DOHH2 (cell line): ENCODE measurements at regions not wholly inside any gene's neighbourhood (a gene's known extent, or its start where the extent isn't known, plus 50 kb on each side); places are given as distances from the start of the nearest gene placed in this dataset.

Experiments used
- CTCF ChIP-seq: fragments of 200-600 bp; sonication (generic); IDR thresholded peaks from one replicate; pipeline ENCODE4 v1.5.1; 2014; ENCODE audit warnings: antibody characterized with exemption, mild to moderate bottlenecking, low read depth, low read length; ENCODE audit not compliant: poor library complexity, severe bottlenecking
- EZH2phosphoT487 ChIP-seq: fragments of 200-600 bp; sonication (generic); IDR thresholded peaks from 2 replicates; pipeline ENCODE4 v1.6.1; 2017; ENCODE audit warnings: borderline replicate concordance, mild to moderate bottlenecking, antibody characterized with exemption, low read length, moderate library complexity, mixed read lengths

DNA sequence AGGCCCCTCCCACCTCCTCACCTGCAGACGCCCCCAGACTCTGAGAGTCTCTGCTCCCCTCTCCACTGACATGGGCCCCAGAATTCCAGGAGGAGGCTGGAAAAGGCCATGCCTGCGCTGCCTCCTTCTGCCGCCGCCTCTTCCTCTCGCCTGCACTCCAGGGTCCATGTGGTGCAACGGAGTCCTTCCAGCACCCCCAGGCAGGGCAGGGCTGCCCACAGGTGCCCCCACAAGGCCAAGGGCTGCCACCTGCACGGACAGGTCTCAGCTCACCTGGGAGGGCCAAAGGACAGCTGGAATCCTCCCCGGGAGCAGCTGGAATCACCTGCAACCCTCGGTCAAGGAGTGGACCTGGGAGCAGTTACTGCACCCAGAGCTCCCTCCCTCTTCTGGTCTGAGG lies 194.9 kb downstream of the RBFOX3 start:
- TF ChIP-seq CTCF (no peak), EZH2phosphoT487 (no peak)
